RPMI8226 (cell line): ENCODE measurements at regions not wholly inside any gene's neighbourhood (a gene's known extent, or its start where the extent isn't known, plus 50 kb on each side); places are given as distances from the start of the nearest gene placed in this dataset.

ENCODE experiments used
- DNase-seq: peaks from one replicate; pipeline ENCODE4 v3.0.0-alpha.2; 2015

DNA sequence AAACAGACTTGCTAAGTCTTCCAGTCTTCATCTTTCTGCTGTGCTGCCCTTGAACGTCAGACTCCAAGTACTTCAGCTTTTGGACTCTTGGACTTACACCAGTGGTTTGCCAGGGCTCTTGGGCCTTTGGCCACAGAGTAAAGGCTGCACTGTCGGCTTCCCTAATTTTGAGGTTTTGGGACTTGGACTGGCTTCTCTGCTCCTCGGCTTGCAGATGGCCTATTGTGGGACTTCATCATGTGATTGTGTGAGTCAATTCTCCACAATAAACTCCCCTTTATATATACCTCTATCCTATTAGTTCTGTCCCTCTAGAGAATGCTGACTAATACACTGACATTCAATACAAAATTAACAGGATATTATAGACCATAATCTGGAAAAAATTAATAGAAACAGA is 628.1 kb downstream of the PLPP3 start:
- no peak for DNase-seq

DNA sequence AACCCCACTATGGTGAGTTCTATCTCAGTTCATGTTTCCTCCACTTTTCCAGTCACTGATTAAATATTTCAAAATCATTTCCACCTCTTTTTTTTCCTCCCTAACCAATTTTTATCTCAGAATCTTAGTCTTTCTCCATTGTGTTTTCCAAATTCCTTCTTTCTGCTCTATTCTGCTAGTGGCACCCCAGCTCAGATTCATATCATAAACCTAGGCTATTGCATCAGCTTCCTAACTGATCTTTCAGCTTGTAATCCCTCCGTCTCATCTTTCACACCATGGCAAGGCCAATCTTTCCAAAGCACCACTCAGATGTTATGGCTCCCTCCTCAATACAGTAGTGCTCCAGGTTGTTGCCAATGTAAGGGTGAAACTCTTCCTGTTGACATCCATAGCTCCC is 631.9 kb downstream of the PLPP3 start:
- DNase-seq: no peak

DNA sequence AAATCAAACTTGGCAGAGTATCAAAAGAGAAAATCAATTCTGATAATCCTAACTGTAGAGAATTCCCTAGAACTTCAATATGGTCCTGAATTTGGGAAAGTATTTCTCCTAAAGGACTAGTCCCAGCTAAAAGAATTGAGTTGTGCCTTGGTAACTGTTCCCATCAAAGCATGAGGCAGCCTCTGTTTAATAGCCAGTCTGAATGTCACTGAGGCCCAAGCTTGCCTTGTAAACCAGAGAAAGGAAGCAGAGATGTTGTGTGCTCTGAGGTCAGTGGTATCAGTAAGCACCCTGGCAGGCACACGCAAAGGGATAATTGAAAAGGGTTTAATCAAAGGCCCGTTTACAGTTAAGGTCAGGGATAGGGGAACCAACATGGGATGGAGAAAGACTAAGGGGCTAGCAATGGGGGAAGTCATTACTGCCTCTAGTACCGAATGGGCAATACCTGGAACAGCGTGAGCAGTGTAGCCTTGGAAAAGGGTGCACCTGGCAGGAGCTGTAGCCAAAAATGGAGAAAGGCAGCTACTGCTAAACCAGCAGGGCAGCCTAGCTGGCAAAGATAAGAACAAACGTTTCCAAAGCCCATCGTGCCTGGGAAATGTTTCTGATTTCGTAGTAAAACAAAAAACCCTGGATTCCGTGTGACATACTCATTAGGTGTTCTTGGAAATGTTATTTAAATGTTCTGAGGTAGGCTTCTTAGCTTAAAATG is 635.5 kb downstream of the PLPP3 start:
- DNase-seq: no peak

DNA sequence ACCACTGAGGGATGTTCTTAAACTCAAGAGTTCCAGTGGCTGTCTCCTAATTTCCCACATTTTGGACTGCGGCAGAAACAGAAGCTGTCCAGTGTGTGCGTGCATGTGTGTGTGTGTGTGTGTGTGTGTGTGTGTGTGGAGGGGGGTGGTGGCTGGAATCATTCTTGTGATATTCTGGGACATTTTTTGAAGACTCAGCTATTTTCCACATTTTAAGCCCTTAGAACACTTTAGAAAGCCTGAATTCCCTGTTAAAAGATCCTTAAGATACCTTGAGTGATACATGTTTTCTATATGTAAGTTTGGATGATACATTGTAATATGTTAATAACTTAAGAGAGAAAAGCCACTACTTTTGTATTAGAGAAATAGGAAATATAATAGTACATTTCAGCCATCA is 636.4 kb downstream of the PLPP3 start:
- DNase-seq: no peak

DNA sequence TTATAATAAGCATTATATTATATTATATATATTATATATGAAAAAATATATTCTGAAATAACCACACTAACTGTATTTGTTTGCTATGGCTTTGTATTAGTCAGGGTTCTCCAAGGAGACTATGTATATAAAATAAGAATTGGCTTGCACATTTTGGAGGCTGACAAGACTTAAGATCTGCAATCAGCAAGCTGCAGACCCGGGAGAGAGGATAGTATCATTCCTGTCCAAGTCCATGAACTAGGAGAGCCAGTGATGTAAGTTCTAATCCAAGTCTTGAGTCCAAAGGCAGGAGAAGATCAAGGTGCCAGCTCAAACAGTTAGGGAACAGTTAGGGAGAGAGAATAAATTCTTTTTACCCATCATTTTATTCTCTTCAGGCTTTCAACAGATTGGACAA is 639.5 kb downstream of the PLPP3 start:
- DNase-seq: no peak

DNA sequence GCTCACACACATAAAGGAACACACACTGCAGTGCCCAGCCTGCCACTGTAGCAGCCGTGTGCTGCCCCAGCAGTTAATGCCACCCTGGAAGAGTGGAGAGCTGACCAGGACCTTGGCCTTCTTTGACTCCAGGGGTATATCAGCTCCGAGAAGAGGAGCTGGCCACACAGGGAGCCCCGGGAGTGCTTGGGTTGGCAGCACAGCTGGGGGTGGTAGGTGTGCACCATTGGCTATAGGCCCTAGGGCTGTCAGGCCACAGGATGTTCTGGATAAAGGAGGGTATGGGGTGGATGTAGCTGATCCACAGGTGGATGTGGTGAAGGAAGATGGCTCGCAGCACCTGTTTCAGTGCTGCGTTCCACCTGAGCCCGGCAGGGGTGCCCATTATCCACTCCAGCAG is 640.5 kb downstream of the PLPP3 start:
- DNase-seq: no peak

DNA sequence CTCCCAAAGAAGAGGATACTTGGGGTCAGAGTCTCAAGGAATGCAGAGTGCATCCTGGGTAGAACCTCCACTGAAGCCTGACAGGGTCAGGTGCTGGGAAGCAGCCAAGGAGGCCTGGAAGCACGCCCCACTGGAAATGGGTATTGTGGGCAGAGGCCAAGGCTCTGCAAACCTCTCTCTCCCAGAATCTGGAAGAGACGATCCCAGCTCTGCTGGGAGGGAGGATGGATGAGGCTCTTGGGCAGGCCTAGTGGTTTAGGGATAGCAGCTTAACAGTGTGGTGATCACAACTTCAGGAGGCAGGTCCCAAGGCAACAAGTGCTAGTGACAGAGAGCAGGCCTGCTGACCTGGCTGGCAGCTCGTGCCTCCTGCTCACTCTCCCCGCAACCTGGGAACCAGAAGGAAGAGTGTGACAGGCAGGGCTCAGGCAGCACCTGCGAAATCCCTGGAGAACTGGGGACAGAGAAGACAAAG is 641.0 kb downstream of the PLPP3 start:
- DNase-seq: no peak

DNA sequence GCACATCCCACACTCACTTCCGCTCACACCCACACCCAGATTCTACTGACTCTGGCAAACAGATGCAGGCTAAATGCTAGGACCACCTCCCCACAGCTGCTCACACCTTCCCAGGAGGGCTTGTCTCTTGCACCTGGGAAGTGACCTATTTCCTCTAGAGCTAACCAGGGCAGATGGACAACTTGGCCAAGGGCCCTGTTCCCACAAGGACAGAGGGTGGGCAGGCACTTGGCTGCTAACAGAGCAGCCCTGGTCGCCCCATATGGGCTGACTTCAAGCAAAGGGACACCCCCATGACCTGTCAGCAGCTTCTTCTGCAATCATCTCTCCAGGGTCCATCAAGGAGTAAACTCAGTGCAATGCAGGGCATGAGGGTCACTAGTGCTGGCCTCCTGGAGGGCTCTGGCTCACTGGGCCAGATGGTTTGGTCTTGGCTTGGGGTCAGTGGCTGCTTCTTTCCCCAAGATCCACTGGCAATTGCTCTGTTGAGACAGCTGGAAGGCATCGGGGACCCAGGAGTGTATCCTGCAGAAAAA is 641.5 kb downstream of the PLPP3 start:
- DNase-seq: no peak

DNA sequence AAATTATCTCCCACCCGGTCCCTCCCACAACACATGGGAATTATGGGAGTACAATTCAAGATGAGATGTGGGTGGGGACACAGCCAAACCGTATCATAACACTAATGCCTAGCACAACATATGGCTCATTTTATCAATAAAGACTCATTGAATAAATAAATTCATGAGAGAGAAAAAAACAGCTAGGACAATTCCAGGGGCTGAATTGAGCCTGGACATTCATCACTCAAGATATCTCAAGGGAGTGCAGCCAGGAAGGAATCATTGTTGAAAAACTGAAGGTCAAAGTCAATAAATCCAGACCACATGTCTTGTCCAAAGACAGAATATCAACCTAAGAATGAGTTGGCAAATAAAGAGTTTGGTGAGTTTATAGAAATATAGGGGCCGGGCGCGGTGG is 644.1 kb downstream of the PLPP3 start:
- no peak for DNase-seq

DNA sequence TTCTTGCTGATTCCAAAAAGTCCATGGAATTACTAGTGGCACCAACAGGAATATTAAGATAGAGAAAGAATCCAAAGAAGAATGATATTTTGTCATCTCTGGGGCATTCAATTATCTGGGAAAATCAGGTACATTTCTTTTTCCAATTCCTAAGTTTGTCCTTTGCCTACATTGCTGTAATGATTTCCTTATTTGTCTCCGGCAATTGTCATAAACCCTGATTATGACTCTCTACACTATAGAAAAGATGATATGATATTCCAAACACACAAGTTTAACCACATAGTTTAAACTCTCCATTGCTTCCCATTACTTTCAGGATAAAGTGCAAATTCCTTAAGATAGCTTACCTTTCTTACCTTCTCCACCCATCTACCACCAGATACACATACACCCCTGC is 647.0 kb downstream of the PLPP3 start:
- no peak for DNase-seq

DNA sequence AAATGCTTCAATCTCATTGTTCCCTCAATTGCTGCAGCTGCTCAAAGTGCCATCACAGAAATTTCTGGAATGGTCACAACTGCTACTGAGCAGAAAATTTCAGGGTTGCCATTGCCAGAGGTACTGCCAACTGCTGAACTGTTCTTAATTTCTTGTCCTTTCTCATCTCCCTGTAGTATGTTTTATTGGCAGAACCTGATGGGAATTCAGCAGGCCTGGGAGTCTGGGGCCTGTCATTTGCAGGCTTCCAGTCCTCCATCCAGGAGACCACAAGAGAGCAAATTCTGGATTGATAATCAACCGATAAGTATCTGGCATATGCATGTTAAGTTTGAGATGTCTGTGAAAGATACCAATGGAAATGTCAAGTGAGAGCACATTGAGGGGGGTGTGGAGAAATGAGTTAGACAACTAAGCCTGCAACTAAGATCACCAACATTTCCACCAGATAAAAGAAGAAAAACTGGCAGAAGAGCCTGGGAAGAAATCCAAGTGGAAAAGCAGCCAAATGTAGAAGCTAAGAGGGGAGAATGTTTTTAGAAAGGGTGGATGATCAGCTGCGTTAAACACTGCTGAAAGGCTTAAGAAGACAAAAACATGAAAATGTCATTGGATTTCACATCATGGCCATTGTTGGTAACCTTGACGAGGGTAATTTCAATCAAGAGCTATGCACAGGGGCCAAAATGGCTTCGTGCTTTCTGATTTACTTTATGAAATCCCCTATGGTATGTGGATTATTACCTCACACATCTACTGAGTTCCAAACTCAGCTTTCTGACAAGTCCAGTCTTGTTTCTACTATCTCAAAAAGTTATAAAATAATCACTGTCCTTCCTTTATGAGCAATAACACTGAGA is 648.1 kb downstream of the PLPP3 start:
- no peak for DNase-seq

DNA sequence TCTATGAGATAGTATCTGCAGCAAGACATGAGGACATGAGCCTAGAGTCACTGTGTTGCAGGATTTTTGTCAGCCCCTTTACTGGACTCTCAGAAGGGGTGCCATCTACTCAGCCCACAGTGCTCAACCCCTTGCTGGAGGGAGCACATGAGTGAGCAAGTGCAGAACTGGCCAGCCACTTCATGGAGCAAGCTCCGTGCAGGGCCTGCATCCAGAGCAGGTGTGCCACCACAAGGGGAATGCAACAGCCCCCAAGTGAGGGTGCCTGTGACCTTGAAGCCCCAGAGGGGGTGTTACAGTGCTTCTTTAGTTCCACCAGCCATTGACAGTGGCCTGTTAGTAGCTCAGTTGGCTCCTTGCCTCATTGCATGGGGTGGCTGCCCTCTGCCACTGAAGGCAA is 649.7 kb downstream of the PLPP3 start:
- DNase-seq: no peak

DNA sequence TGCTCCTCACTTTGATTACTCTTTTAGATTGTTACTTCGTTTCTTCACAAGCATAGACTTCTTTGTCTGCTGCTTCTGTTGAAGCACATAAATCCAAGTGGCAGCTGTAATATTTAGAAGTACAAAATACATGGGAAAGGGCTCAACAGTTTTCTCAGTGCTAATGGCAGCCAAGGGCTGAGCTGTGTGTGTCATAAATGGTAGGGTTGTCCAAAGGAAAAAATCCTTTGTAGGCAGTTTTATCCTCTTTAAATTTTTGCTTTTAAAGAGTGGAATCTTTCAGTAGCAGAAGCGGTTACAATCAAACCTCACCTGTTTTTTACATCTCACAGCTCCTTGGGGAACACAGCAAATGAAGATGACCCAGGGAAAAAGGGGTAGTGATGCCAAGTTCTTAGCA is 650.8 kb downstream of the PLPP3 start:
- DNase-seq: no peak

DNA sequence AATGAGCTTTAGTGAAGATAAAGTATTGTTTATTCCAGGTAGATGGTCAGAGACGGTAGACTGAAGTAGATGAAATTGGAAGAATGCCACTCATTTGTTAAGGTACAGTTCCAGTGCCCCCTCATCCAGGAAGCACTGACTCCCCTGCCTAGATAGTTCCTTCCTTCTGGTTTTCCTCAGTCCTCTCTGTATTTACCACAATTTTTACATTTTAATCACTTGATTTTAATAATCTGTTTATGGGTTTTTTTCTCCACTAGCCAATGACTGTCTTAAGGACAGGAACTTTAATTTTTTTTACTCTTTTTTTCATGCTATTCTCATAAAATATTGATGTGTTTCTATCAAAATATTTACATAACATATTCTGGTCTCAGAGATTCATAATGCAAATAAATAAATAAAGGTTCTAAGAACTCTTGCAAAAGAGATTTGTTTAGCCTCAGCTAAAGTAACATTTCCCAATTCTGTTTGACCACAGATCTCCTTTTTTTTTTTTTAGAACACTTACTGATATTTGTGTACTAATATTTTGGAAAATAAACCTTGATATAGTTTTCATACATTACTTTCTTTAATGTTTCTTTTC is 651.6 kb downstream of the PLPP3 start:
- no peak for DNase-seq

DNA sequence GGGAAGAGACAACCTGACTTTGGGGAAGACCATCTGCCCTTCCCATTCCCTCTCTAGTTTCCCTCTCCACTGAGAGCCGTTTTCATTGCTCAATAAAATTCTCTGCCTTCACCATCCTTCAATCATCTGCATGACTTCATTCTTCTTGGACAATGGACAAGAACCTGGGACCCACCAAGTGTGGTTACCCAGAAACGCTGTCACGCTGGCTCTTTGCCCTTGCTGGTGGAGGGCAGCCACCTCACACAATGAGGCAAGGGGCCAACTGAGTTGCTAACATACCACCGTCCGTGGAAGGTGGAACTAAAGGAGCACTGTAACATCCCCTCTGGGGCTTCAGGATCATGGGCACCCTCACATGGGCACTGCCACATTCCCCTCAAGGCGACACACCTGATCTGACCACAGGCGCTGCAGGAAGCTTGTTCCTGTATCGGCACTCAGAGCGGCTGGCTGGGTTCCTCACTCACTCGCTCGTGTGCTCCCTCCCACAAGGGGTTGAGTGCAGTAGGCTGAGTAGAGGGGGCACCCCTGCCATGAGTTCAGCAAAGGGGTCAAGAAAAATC is 652.4 kb downstream of the PLPP3 start:
- no peak for DNase-seq

DNA sequence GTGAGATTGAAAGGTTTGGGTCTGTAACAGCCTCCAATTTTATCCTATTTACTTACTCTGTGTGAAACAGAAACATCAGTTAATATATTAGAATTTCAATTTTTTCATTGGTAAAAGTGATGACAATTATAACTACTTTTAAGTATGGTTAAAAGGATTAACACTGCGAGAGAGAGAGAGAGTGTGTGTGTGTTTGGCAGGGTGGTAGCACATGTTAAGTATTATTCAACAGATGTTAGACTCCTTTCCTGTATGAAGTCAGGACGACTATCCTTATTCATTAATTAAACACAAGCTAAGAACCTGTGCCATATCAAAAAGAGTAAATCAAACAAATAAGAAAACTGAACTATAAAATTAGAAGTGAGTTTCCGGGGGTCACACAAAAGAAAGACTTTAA is 662.5 kb downstream of the PLPP3 start:
- no peak for DNase-seq

DNA sequence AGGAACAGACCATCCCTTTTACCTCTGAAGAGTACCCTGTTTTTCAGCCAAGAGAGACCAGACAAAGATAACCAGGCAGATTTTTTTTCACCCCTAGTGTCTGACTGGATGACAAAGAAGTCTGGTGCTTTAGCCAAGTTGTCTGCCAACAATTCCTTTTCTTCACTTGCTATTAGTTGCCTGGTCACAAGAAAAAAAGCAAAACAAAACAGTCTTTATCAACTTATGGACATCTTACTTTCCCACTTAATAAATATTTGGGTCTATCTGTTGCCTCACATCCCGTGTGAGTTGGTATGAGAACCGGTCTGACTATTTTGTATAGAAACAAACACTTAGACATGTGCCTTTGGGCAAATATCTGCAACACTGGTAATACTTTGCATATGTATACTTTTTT is 662.9 kb downstream of the PLPP3 start:
- DNase-seq: no peak

DNA sequence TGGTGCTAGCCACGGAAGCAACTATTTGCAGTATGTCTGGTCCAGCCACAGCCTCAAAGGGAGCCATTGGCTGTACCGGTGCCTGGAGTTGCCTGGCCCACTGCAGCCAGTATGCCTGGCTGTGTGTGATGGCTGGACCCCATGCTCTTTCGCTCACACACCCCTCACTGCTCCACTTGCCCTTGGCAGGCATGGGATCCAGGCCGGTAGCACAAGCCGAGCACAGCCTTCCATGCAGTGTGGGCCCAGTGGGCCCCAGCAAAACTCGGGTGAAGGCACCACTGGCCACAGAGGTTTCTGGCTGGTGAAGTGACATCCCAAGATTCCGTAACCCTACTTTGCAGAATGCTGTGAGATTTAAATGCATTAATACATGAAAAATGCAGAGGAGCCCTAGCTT is 665.8 kb downstream of the PLPP3 start:
- DNase-seq: no peak

DNA sequence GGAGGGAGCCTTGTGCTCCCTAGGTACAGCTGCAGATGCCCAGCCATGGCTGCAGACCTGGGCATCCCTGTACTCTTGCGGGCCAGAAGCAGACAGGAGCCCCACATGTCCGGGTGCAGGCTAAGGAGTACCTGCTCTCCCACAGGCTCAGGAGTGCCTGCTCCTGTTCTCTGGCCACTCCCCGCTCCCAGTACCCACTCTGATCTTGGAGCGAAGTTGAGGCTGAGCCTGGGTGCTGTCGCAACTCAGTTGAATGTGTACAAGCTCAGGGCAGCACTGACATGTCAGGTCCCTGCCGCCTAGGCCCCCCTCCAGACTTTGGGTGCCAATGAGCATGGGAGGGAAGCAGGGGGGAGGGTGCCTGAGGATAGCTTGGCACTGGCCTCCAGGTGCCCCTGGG is 666.9 kb downstream of the PLPP3 start:
- no peak for DNase-seq

DNA sequence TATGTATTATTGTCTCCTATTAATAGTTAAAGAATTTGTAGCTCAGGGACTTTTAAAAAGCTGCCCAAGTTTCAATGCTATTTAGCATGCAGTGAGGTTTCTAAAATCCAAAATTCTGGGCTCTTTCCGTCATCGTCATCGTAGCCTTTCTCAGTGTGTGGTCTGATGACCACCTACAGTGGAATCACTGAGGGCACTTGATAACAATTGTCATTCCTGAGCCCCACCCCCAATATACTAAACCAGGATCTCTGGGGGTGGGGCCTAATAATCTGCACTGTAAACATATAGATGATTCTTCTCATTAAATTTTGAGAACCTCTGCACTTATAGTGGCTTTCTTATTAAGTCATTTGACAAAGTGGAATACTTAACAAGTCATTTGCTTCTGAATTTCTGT is 674.8 kb downstream of the PLPP3 start:
- DNase-seq: no peak

DNA sequence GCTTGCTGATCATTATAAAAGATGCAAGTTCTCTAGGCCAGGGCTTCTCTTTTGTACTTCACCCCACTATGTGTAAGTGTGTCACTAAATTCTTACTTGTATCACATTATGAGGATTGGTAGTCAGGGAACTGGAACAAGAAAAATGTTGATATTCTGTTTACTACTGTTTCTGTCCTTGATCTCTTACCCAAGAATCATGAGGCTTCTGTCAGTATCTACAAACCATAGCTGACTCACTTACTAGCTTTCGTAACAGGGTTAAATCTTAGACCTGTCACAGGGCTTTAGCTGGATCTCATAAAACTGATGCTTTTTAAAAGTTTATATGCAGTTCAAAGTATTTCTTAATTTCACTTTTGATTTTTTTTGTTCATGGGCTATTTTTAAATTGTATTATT is 681.2 kb downstream of the PLPP3 start:
- no peak for DNase-seq

DNA sequence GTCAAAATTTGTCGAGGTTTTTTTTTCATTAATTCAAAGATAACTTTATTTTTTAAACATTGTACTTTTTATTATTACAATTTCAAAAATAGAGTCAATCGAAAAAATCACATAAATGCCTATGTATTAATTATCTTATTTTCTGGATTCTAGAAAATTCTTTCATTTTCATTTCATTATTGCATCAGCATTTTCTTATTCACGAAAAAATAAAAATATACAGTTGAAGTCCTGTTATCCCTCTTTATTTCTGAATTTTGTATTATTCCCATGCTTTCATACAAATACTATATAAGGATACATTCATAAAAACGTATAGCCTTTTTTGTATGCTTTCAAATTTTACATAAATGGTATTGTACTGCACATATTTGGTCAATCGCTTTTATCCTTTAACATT is 681.0 kb upstream of the USP24 start:
- DNase-seq: no peak

DNA sequence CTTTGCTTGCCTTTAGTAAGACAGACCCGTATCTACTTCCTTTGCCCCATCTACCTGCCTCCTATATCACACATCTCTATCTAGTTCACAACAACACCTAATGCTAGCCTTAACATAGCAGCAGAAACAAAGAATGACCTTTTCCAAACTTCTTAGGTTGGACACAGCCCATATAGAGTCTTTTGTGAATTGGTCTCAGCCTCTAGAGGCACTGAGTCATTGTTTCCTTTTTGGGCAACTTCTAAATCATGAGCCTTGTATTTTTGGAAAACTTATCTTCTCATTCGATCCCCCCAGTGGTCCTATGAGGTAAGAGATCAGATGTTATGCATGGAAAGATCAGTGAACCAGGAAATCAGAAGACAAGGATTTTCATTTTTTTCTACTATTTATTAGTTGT is 679.4 kb upstream of the USP24 start:
- DNase-seq: no peak

DNA sequence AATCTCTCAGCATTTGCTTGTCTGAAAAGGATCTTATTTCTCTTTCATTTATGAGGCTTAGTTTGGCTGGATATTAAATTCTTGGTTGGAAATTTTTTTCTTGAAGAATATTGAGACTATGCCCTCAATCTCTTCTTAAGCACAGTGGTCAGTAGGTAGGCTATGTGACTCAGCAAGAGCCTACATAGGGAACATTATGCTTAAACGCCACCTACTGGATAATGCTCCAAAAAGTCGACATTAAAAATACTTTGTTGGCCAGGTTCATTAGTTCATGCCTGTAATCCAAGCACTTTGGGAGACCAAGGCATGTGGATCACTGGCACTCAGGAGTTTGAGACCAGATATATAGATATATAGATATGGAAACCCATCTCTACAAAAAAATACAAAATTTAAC is 678.0 kb upstream of the USP24 start:
- DNase-seq: peak; percentile 39
